ENCODE measurements at regions not wholly inside any gene's neighbourhood (a gene's known extent, or its start where the extent isn't known, plus 50 kb on each side); places are given as distances from the start of the nearest gene placed in this dataset.

DNA sequence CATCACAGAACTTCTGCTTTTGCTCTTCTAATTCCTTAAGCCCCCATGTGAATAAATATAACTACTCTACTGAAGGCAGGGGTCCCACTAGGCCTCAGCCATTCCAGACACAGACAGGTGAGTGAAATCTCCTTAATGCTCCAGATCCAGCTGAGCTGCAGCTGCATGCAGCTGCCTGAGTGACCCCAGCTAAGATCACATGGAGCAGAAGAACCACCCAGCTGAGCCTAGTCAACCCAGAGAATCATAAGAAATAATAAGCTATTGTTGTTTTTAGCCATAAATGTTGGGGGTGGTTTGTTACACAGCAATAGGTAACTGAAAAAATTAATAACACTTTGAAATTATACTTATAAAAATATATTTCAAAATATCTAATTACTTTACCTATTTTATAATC is 220.3 kb downstream of the SIPA1L2 start:
- Histone ChIP-seq H3K4me2 (ENCODE audit: low read length) (no peak overlapping the region), H3K27ac (ENCODE audit: low read length) (no peak overlapping the region), H3F3A (ENCODE audit: insufficient read depth, low read length, poor library complexity, severe bottlenecking) (no peaks in the 10 kb centered on the region), H3K9me3 (ENCODE audit: low read length) (no peaks in the 10 kb centered on the region), H3K4me3 (ENCODE audit: low read length) (no peak overlapping the region), H2AFZ (ENCODE audit: low read depth, low read length) (no peak overlapping the region), H3K27me3 (ENCODE audit: insufficient read depth, low read depth, low read length) (no peaks in the 10 kb centered on the region), H4K20me1 (ENCODE audit: insufficient read depth) (no peaks in the 10 kb centered on the region), H3K9ac (ENCODE audit: low read length) (no peak overlapping the region), H3K36me3 (ENCODE audit: insufficient read depth, low read length) (no peaks in the 10 kb centered on the region), H3K9me2 (ENCODE audit: insufficient read depth, low read length) (no peaks in the 10 kb centered on the region), H3K79me2 (replicated peaks; ENCODE audit: insufficient read depth, low read length) (no peaks in the 10 kb centered on the region)
- TF ChIP-seq SMC3 (conservative IDR thresholded peaks at IDR 0.05; ENCODE audit: poor library complexity) (no peak), RAD21 (conservative IDR thresholded peaks at IDR 0.05) (no peak), MXI1 (conservative IDR thresholded peaks at IDR 0.05; ENCODE audit: poor library complexity, severe bottlenecking) (no peak), EZH2 (IDR thresholded peaks at IDR 0.05; ENCODE audit: borderline replicate concordance, insufficient read depth, low read length, poor library complexity, severe bottlenecking) (no peak), TAF1 (IDR thresholded peaks at IDR 0.05; ENCODE audit: low read depth) (no peak), EP300 (conservative IDR thresholded peaks at IDR 0.05; ENCODE audit: poor library complexity, severe bottlenecking) (no peak), CTCF (IDR thresholded peaks at IDR 0.05; ENCODE audit: poor library complexity, severe bottlenecking) (no peak), REST (IDR thresholded peaks at IDR 0.05; ENCODE audit: borderline replicate concordance) (no peak), POLR2AphosphoS5 (IDR thresholded peaks at IDR 0.05) (no peak)

GRCh38 chr1:232407120-232407519 is 222.8 kb downstream of the SIPA1L2 start:
- H4K20me1 ChIP-seq (ENCODE audit: insufficient read depth), result no peaks in the 10 kb centered on the region
- no peak overlapping the region for H3K4me3 ChIP-seq (ENCODE audit: low read length)
- H3K4me2 ChIP-seq (ENCODE audit: low read length), result no peak overlapping the region
- H3K9me2 ChIP-seq (ENCODE audit: insufficient read depth, low read length), result no peaks in the 10 kb centered on the region
- H3F3A ChIP-seq (ENCODE audit: insufficient read depth, low read length, poor library complexity, severe bottlenecking), result no peaks in the 10 kb centered on the region
- H3K27ac ChIP-seq (ENCODE audit: low read length), result no peak overlapping the region
- no peaks in the 10 kb centered on the region for H3K9me3 ChIP-seq (ENCODE audit: low read length)
- H3K27me3 ChIP-seq (ENCODE audit: insufficient read depth, low read depth, low read length), result no peaks in the 10 kb centered on the region
- no peaks in the 10 kb centered on the region for H3K79me2 ChIP-seq (replicated peaks; ENCODE audit: insufficient read depth, low read length)
- no peaks in the 10 kb centered on the region for H3K36me3 ChIP-seq (ENCODE audit: insufficient read depth, low read length)
- no peak overlapping the region for H2AFZ ChIP-seq (ENCODE audit: low read depth, low read length)
- H3K9ac ChIP-seq (ENCODE audit: low read length), result no peak overlapping the region
- TF ChIP-seq TAF1 (IDR thresholded peaks at IDR 0.05; ENCODE audit: low read depth) (no peak), EP300 (conservative IDR thresholded peaks at IDR 0.05; ENCODE audit: poor library complexity, severe bottlenecking) (no peak), POLR2AphosphoS5 (IDR thresholded peaks at IDR 0.05) (no peak), EZH2 (IDR thresholded peaks at IDR 0.05; ENCODE audit: borderline replicate concordance, insufficient read depth, low read length, poor library complexity, severe bottlenecking) (no peak), MXI1 (conservative IDR thresholded peaks at IDR 0.05; ENCODE audit: poor library complexity, severe bottlenecking) (no peak), SMC3 (conservative IDR thresholded peaks at IDR 0.05; ENCODE audit: poor library complexity) (no peak), CTCF (IDR thresholded peaks at IDR 0.05; ENCODE audit: poor library complexity, severe bottlenecking) (no peak), REST (IDR thresholded peaks at IDR 0.05; ENCODE audit: borderline replicate concordance) (no peak), RAD21 (conservative IDR thresholded peaks at IDR 0.05) (no peak)
